C4-2B (cell line): ENCODE measurements at regions not wholly inside any gene's neighbourhood (a gene's known extent, or its start where the extent isn't known, plus 50 kb on each side); places are given as distances from the start of the nearest gene placed in this dataset.
"Not testable (repeated sequence)": the region's sequence is repeated elsewhere in the genome, so short reads cannot be mapped to it uniquely, and the experiment has no call there.

Experiments used
- H3K27ac ChIP-seq: fragments of 450-650 bp; 2 replicates; pipeline ENCODE4 v1.5.1; 2017
- ZFX ChIP-seq: fragments of 450-650 bp; IDR thresholded peaks from 2 replicates; pipeline ENCODE4 v1.6.1; 2017
- TF ChIP-seq, protein P1 (sequence below): fragments of 450-650 bp; conservative IDR thresholded peaks from 2 replicates; pipeline ENCODE4 v1.5.1; 2017; ENCODE audit warnings: mild to moderate bottlenecking

DNA sequence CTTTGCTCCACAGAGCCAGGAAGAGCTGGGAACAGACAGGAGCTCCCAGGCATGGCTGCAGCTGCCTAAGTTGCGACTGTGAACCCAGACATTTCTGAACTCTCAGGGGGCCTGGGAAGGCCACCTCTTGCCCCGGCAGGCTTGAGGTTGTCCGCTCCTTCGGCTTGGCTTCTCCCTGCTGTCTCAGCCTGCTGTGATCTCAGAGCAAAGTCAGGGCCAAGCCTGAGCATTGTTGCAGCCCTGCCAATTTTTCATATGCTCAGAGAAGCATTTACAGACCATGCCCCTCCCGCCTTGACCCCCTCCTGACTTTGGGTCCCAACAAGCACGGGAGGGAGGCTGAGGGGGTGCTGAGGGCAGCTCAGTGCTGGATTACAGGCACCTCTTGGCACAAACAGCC lies 1439.1 kb upstream of the FLRT2 start:
- no peak for TF ChIP-seq ZFX
- TF ChIP-seq, protein P1, sequence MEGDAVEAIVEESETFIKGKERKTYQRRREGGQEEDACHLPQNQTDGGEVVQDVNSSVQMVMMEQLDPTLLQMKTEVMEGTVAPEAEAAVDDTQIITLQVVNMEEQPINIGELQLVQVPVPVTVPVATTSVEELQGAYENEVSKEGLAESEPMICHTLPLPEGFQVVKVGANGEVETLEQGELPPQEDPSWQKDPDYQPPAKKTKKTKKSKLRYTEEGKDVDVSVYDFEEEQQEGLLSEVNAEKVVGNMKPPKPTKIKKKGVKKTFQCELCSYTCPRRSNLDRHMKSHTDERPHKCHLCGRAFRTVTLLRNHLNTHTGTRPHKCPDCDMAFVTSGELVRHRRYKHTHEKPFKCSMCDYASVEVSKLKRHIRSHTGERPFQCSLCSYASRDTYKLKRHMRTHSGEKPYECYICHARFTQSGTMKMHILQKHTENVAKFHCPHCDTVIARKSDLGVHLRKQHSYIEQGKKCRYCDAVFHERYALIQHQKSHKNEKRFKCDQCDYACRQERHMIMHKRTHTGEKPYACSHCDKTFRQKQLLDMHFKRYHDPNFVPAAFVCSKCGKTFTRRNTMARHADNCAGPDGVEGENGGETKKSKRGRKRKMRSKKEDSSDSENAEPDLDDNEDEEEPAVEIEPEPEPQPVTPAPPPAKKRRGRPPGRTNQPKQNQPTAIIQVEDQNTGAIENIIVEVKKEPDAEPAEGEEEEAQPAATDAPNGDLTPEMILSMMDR, result no peak
- no peak overlapping the region for H3K27ac ChIP-seq

DNA sequence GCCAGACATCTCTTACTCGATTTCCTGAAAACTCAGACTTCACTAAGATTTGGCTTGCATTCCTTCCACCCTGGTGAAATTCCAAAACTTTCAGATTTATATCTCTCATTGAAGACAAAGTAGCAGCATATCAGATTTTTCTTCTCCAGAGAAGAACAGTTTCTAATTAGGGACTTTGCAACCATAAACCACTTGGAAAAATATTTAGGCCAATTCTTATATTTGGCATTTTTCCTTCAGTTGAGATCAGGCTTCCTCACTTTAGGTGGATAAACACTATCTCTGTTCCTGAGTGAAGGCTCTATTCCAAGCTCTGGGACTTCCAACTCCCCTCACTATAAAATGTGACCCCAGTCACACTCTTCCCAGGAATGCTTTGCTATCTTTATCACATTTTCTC lies 1434.3 kb upstream of the FLRT2 start:
- no peak for TF ChIP-seq ZFX
- TF ChIP-seq, protein P1, result no peak
- H3K27ac ChIP-seq, result no peak overlapping the region

DNA sequence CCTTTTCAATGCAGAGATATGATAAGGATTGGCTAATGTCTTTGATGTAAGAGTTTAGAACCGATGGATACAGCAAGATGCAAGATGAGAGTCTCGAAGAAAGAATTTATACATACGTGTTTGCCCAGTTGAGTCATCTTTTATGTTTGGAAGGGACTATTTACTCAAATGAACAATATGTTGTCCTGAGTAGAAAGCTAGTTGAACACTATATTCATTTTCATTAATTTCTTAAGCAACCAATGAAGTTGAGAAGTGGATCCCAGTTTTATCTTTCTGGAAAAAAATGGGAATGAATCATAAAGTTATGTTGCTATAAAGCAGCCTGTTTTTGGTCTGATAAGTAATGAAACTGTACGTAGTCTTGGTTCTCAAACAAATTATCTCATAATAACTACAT lies 1431.7 kb upstream of the FLRT2 start:
- TF ChIP-seq ZFX, result no peak
- TF ChIP-seq, protein P1, result no peak
- H3K27ac ChIP-seq, result no peak overlapping the region

DNA sequence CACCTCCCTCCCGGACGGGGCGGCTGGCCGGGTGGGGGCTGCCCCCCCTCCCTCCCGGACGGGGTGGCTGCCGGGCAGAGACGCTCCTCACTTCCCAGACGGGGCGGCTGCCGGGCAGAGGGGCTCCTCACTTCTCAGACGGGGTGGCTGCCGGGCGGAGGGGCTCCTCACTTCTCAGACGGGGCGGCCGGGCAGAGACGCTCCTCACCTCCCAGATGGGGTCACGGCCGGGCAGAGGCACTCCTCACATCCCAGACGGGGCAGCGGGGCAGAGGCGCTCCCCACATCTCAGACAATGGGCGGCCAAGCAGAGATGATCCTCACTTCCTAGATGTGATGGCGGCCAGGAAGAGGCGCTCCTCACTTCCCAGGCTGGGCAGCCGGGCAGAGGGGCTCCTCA lies 1430.4 kb upstream of the FLRT2 start:
- not testable (repeated sequence) for H3K27ac ChIP-seq

DNA sequence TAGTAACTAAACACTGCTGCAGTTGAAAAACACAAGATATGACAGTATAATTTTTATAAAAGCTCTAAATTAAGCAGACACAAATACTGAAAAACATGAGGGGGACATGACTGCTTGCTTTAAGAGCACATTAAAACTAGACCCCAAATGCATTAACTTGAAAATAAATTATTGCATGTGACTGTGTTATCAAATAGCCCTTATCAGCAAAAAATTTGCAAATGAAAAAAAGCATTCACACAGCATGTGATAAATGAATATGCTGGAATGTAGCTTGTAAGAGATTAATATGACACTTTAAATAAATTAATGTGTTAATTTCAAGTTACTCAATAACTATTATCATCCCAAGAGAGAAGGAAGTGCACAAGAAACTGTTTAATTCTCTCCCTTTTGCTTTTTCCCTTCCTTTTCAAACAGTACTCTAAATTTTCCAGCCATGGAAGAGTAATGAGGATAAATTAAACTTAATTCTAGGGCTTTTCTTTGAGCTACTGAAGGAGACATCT lies 1422.1 kb upstream of the FLRT2 start:
- no peak overlapping the region for H3K27ac ChIP-seq
- TF ChIP-seq, protein P1, result no peak
- no peak for TF ChIP-seq ZFX

DNA sequence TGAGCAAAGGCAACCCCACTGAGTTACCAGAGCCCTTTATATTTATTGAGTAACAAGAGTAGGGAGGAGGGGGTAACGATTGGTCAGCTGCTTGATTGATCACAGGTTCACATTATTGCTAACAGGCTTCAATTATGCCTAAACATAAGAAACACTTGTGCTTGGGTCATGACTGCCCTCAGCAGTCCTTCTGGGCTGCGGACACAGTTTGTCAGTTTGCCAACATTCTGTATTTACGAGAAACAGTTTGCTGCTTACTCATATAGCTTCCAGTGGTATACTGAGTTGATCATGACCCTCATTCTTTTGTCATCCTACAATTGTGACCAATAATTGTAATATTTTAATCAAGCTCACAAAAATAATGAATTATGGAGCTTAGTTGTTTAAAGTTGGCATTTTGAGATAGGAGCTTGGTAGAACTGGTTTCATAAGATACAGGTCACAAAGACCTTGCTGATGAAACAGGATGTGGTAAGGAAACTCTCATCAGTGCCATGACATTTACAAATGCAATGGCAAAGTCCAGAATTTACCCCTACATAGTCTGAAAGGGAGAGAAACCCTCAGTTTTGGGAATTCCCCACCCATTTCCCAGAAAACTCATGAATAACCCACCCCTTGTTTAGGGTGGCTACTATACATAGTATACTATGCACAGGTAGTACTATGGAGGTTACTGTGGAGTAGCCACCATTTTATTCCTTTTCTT lies 1421.0 kb upstream of the FLRT2 start:
- TF ChIP-seq, protein P1, result no peak

DNA sequence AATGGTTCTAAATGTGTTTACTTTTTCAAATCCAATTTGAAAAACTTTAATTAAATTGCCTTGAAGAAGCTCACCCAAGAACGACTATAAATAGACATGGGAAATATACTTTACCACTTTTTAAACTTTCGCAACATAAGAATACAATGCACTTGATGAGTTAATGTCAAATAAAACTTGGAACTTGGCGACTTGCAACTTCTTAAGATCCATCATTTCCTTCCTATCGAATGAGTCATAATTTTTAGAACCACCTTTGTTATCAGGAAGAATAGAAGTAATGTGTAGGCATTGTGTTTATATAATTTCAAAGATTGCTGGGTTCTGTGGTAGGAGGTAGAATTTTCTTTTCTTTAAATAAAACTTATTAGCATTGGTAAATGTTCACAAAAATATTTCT lies 1417.4 kb upstream of the FLRT2 start:
- TF ChIP-seq, protein P1, result no peak

More for the DNA sequence above, 1421.0 kb upstream of the FLRT2 start:
- no peak overlapping the region for H3K27ac ChIP-seq

DNA sequence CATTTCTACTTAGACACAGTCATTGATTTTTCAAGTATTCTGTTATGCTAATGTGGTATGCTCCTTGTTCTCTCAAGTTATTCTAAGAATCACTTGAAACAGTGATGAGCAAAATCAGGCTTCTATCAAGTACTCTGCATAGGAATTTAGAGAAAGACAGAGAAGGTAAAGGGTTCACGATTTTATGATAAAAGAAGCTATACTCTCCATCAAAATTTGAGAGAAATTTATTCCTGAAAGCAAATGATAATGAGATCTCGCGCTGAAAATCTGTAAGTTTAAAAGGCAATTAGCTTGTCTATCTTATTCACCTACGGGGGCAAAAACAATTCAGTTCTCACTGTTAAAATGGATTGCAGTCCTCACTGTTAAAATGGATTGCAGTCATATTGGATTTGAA lies 1404.3 kb upstream of the FLRT2 start:
- no peak for TF ChIP-seq ZFX
- TF ChIP-seq, protein P1, result no peak
- no peak overlapping the region for H3K27ac ChIP-seq

More for the DNA sequence above, 1417.4 kb upstream of the FLRT2 start:
- no peak overlapping the region for H3K27ac ChIP-seq
